Mesothelial cell of epicardium (in vitro differentiated cells): ENCODE measurements at regions not wholly inside any gene's neighbourhood (a gene's known extent, or its start where the extent isn't known, plus 50 kb on each side); places are given as distances from the start of the nearest gene placed in this dataset.

ENCODE experiments used
- DNase-seq, 2 experiments: peaks; one replicate each; pipeline ENCODE4 v3.0.0; 2021; ENCODE audit warnings: low spot score in 2 of 2; ENCODE audit not compliant: unreplicated experiment in 2 of 2
- H3K27ac Mint-ChIP-seq: 2 replicates; pipeline ENCODE4 v1.8.0; 2021; ENCODE audit warnings: mixed read lengths
- H3K27me3 Mint-ChIP-seq: 2 replicates; pipeline ENCODE4 v1.8.0; 2021; ENCODE audit warnings: low read depth, mixed read lengths
- H3K36me3 Mint-ChIP-seq: 2 replicates; pipeline ENCODE4 v1.8.0; 2021; ENCODE audit warnings: mixed read lengths
- H3K4me1 Mint-ChIP-seq: 2 replicates; pipeline ENCODE4 v1.8.0; 2021; ENCODE audit warnings: mixed read lengths
- H3K4me3 Mint-ChIP-seq: 2 replicates; pipeline ENCODE4 v1.8.0; 2021; ENCODE audit warnings: mild to moderate bottlenecking, moderate library complexity, mixed read lengths
- H3K9me3 Mint-ChIP-seq: 2 replicates; pipeline ENCODE4 v1.8.0; 2021; ENCODE audit warnings: mixed read lengths
- CTCF ChIP-seq: fragments of 200-600 bp; sonication (generic); IDR thresholded peaks from one replicate; pipeline ENCODE4 v1.5.0; 2021; ENCODE audit warnings: antibody characterized with exemption; ENCODE audit not compliant: unreplicated experiment

GRCh38 chr13:53170910-53171309, 142.3 kb downstream of the OLFM4 start:
- DNase-seq, result no peak
- Mint-ChIP-seq H3K27ac (no peak overlapping the region), H3K9me3 (peaks cover 7% of the 10 kb centered on the region), H3K27me3 (no peaks in the 10 kb centered on the region), H3K4me3 (no peak overlapping the region), H3K36me3 (no peaks in the 10 kb centered on the region), H3K4me1 (no peaks in the 10 kb centered on the region)
- no peak for TF ChIP-seq CTCF

GRCh38 chr13:53174545-53174944, 145.9 kb downstream of the OLFM4 start:
- Mint-ChIP-seq H3K36me3 (no peaks in the 10 kb centered on the region), H3K9me3 (peaks cover 7% of the 10 kb centered on the region), H3K27ac (no peak overlapping the region), H3K27me3 (no peaks in the 10 kb centered on the region), H3K4me1 (peaks cover 4% of the 10 kb centered on the region), H3K4me3 (no peak overlapping the region)
- no peak for TF ChIP-seq CTCF
- no peak for DNase-seq

- peaks cover 17% of the 10 kb centered on the region for H3K9me3 Mint-ChIP-seq
- no peak overlapping the region for H3K27ac Mint-ChIP-seq
- no peak for TF ChIP-seq CTCF
- H3K4me3 Mint-ChIP-seq, result no peak overlapping the region
- H3K4me1 Mint-ChIP-seq, result peaks cover 4% of the 10 kb centered on the region
- no peaks in the 10 kb centered on the region for H3K36me3 Mint-ChIP-seq
- H3K27me3 Mint-ChIP-seq, result no peaks in the 10 kb centered on the region
- DNase-seq, result no peak
Measured at GRCh38 chr13:53180684-53181083, 152.1 kb downstream of the OLFM4 start.

GRCh38 chr13:53182724-53183123, 154.1 kb downstream of the OLFM4 start:
- Mint-ChIP-seq H3K27ac (no peak overlapping the region), H3K36me3 (no peaks in the 10 kb centered on the region), H3K4me3 (no peak overlapping the region), H3K9me3 (peaks cover 17% of the 10 kb centered on the region), H3K4me1 (no peaks in the 10 kb centered on the region), H3K27me3 (no peaks in the 10 kb centered on the region)
- DNase-seq, result no peak
- TF ChIP-seq CTCF, result no peak

- no peak overlapping the region for H3K4me3 Mint-ChIP-seq
- no peaks in the 10 kb centered on the region for H3K36me3 Mint-ChIP-seq
- peaks cover 8% of the 10 kb centered on the region for H3K4me1 Mint-ChIP-seq
- H3K27me3 Mint-ChIP-seq, result no peaks in the 10 kb centered on the region
- no peak for DNase-seq
- no peak overlapping the region for H3K27ac Mint-ChIP-seq
- peaks cover 17% of the 10 kb centered on the region for H3K9me3 Mint-ChIP-seq
- no peak for TF ChIP-seq CTCF
Measured at GRCh38 chr13:53188120-53188519, 159.5 kb downstream of the OLFM4 start.

- H3K4me1 Mint-ChIP-seq, result peaks cover 8% of the 10 kb centered on the region
- H3K4me3 Mint-ChIP-seq, result no peak overlapping the region
- H3K9me3 Mint-ChIP-seq, result peaks cover 10% of the 10 kb centered on the region
- H3K27ac Mint-ChIP-seq, result no peak overlapping the region
- no peak for TF ChIP-seq CTCF
- no peaks in the 10 kb centered on the region for H3K27me3 Mint-ChIP-seq
- H3K36me3 Mint-ChIP-seq, result no peaks in the 10 kb centered on the region
- DNase-seq, result no peak
Measured at GRCh38 chr13:53189162-53189561, 160.5 kb downstream of the OLFM4 start.
